ENCODE measurements at regions not wholly inside any gene's neighbourhood (a gene's known extent, or its start where the extent isn't known, plus 50 kb on each side); places are given as distances from the start of the nearest gene placed in this dataset.

- DNase-seq (ENCODE audit: low read depth in 2 of 2) = no peak
Observed at GRCh38 chr11:95585069-95585751, 204.4 kb downstream of the FAM76B start.

- no peak for DNase-seq (ENCODE audit: low read depth in 2 of 2)
Observed at GRCh38 chr11:95584589-95584988, 205.0 kb downstream of the FAM76B start.

GRCh38 chr11:95584180-95584579, 205.4 kb downstream of the FAM76B start:
- no peak for DNase-seq (ENCODE audit: low read depth in 2 of 2)

GRCh38 chr11:95577716-95578460, 211.7 kb downstream of the FAM76B start:
- DNase-seq (ENCODE audit: low read depth in 2 of 2) = no peak

- DNase-seq (ENCODE audit: low read depth in 2 of 2) = no peak
Observed at GRCh38 chr11:95576146-95576845, 213.3 kb downstream of the FAM76B start.

- no peak for DNase-seq (ENCODE audit: low read depth in 2 of 2)
Observed at GRCh38 chr11:95575517-95575916, 214.1 kb downstream of the FAM76B start.

GRCh38 chr11:95571718-95572260, 217.8 kb downstream of the FAM76B start:
- no peak for DNase-seq (ENCODE audit: low read depth in 2 of 2)

- no peak for DNase-seq (ENCODE audit: low read depth in 2 of 2)
Observed at GRCh38 chr11:95570845-95571244, 218.7 kb downstream of the FAM76B start.

GRCh38 chr11:95569207-95569606, 220.4 kb downstream of the FAM76B start:
- no peak for DNase-seq (ENCODE audit: low read depth in 2 of 2)

- no peak for DNase-seq (ENCODE audit: low read depth in 2 of 2)
Observed at GRCh38 chr11:95568281-95568680, 221.3 kb downstream of the FAM76B start.

GRCh38 chr11:95567685-95568084, 221.9 kb downstream of the FAM76B start:
- DNase-seq (ENCODE audit: low read depth in 2 of 2) = no peak

GRCh38 chr11:95566211-95566610, 223.4 kb downstream of the FAM76B start:
- no peak for DNase-seq (ENCODE audit: low read depth in 2 of 2)

GRCh38 chr11:95565724-95566141, 223.8 kb downstream of the FAM76B start:
- no peak for DNase-seq (ENCODE audit: low read depth in 2 of 2)

GRCh38 chr11:95563859-95564258, 225.7 kb downstream of the FAM76B start:
- no peak for DNase-seq (ENCODE audit: low read depth in 2 of 2)

- no peak for DNase-seq (ENCODE audit: low read depth in 2 of 2)
Observed at GRCh38 chr11:95563173-95563572, 226.4 kb downstream of the FAM76B start.

GRCh38 chr11:95562196-95562921, 227.2 kb downstream of the FAM76B start:
- no peak for DNase-seq (ENCODE audit: low read depth in 2 of 2)

- DNase-seq (ENCODE audit: low read depth in 2 of 2) = no peak
Observed at GRCh38 chr11:95559899-95560298, 229.7 kb downstream of the FAM76B start.

- DNase-seq (ENCODE audit: low read depth in 2 of 2) = no peak
Observed at GRCh38 chr11:95557376-95557775, 232.2 kb downstream of the FAM76B start.

- no peak for DNase-seq (ENCODE audit: low read depth in 2 of 2)
Observed at GRCh38 chr11:95556342-95557163, 233.0 kb downstream of the FAM76B start.

- DNase-seq (ENCODE audit: low read depth in 2 of 2) = no peak
Observed at GRCh38 chr11:95556011-95556341, 233.6 kb downstream of the FAM76B start.

GRCh38 chr11:95554911-95555310, 234.7 kb downstream of the FAM76B start:
- DNase-seq (ENCODE audit: low read depth in 2 of 2) = no peak
